Gastroesophageal sphincter (tissue), 2 donors: ENCODE measurements at regions not wholly inside any gene's neighbourhood (a gene's known extent, or its start where the extent isn't known, plus 50 kb on each side); places are given as distances from the start of the nearest gene placed in this dataset.

ENCODE experiments used
- EP300 ChIP-seq: sonication (generic); formaldehyde crosslinking; IDR thresholded peaks from one replicate; pipeline ENCODE4 v1.6.1; 2017; ENCODE audit warnings: antibody characterized with exemption, mild to moderate bottlenecking
- POLR2AphosphoS5 ChIP-seq: sonication (generic); formaldehyde crosslinking; IDR thresholded peaks from one replicate; pipeline ENCODE4 v1.6.1; 2017; ENCODE audit warnings: antibody characterized with exemption

GRCh38 chr10:63977329-63977923 is 456.2 kb downstream of the REEP3 start:
- TF ChIP-seq POLR2AphosphoS5 = no peak
- TF ChIP-seq EP300 = no peak
